SK-N-MC (cell line): ENCODE measurements at regions not wholly inside any gene's neighbourhood (a gene's known extent, or its start where the extent isn't known, plus 50 kb on each side); places are given as distances from the start of the nearest gene placed in this dataset.

Experiments
- EZH2 ChIP-seq: fragments of 200-600 bp; sonication (generic); IDR thresholded peaks from one replicate; pipeline ENCODE4 v1.6.1; 2017; ENCODE audit warnings: antibody characterized with exemption
- POLR2AphosphoS5 ChIP-seq: IDR thresholded peaks from 2 replicates; pipeline ENCODE4 v1.6.1; 2012; ENCODE audit warnings: mild to moderate bottlenecking, low read depth, low read length, borderline replicate concordance

- TF ChIP-seq POLR2AphosphoS5 (no peak), EZH2 (no peak)
Measured at GRCh38 chr17:31674717-31675349, 184.2 kb downstream of the COPRS start.
